Natural killer cell (primary cell): ENCODE measurements at regions not wholly inside any gene's neighbourhood (a gene's known extent, or its start where the extent isn't known, plus 50 kb on each side); places are given as distances from the start of the nearest gene placed in this dataset.
"Not testable (repeated sequence)": the region's sequence is repeated elsewhere in the genome, so short reads cannot be mapped to it uniquely, and the experiment has no call there.

Experiments
- ATAC-seq, 3 donors: fragments of 150-1000 bp in 2 of 3; fragments of 200-7000 bp in 1 of 3; cut with Tn5 transposase; 1 replicate in 1 of 3; 2 replicates in 2 of 3; pipeline ENCODE4 v1.10.0; 2021; ENCODE audit warnings: mild to moderate bottlenecking in 2 of 3, moderate library complexity in 2 of 3
- DNase-seq, 2 donors: peaks; one replicate each; pipeline versions ENCODE4 v3.0.0 to v3.0.0-alpha.2; 2013 to 2021; ENCODE audit warnings: mixed read lengths in 1 of 2
- H3K27ac ChIP-seq: one replicate; pipeline ENCODE4 v1.5.1; 2013; ENCODE audit warnings: mild to moderate bottlenecking, low read length
- H3K27me3 ChIP-seq: one replicate; pipeline ENCODE4 v1.6.1; 2013; ENCODE audit warnings: low read length; ENCODE audit not compliant: control insufficient read depth, insufficient read depth
- H3K36me3 ChIP-seq: one replicate; pipeline ENCODE4 v1.6.1; 2013; ENCODE audit warnings: low read length; ENCODE audit not compliant: control insufficient read depth, insufficient read depth
- H3K4me1 ChIP-seq: one replicate; pipeline ENCODE4 v1.6.1; 2013; ENCODE audit warnings: low read length; ENCODE audit not compliant: control insufficient read depth, insufficient read depth
- H3K4me3 ChIP-seq: one replicate; pipeline ENCODE4 v1.5.1; 2013; ENCODE audit warnings: low read length
- H3K9me3 ChIP-seq: one replicate; pipeline ENCODE4 v1.6.1; 2013; ENCODE audit warnings: low read length; ENCODE audit not compliant: control insufficient read depth, insufficient read depth
- H3K27ac Mint-ChIP-seq, 2 donors: one replicate each; pipeline ENCODE4 v1.8.0; 2022; ENCODE audit warnings: mild to moderate bottlenecking in 2 of 2, mixed read lengths in 2 of 2, moderate library complexity in 1 of 2
- H3K27me3 Mint-ChIP-seq, 2 donors: one replicate each; pipeline ENCODE4 v1.8.0; 2022; ENCODE audit warnings: low read depth in 2 of 2, mixed read lengths in 2 of 2
- H3K36me3 Mint-ChIP-seq: one replicate; pipeline ENCODE4 v1.8.0; 2022; ENCODE audit warnings: mixed read lengths
- H3K4me1 Mint-ChIP-seq, 2 donors: one replicate each; pipeline ENCODE4 v1.8.0; 2022; ENCODE audit warnings: mixed read lengths in 2 of 2
- H3K4me3 Mint-ChIP-seq: one replicate; pipeline ENCODE4 v1.8.0; 2022; ENCODE audit warnings: mild to moderate bottlenecking, moderate library complexity, mixed read lengths
- H3K9me3 Mint-ChIP-seq, 2 donors: one replicate each; pipeline ENCODE4 v1.8.0; 2022; ENCODE audit warnings: mixed read lengths in 2 of 2
- WGBS: methylation state at CpG from one replicate; pipeline ENCODE4 v1.1.7; 2013; ENCODE audit warnings: missing lambda C conversion rate; ENCODE audit not compliant: insufficient coverage; 5-methylcytosine and 5-hydroxymethylcytosine counted together
- intact Hi-C: fragments of 100-400 bp; cut with micrococcal nuclease; formaldehyde crosslinking; loops from one replicate; pipeline ENCODE4 v1.14.2; 2022
- TF ChIP-seq, protein P1 (sequence below): fragments of 200-600 bp; IDR thresholded peaks from one replicate; pipeline ENCODE4 v1.8.0; 2022; ENCODE audit warnings: antibody characterized with exemption

DNA sequence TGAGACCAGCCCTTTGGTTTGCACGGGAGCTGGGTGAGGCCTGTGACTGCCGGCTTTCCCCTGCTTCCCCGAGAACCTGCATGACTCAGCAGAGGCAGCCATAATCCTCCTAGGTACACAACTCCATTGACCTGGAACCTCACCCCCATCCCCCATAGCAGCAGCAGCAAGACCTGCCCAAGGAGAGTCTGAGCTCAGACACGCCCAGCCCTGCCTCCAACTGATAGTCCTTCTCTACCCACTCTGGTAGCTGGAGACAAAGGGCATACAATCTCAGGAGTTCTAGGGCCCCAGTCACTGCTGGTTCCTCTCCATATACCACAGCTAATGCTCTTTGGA, 141.0 kb upstream of the ARHGEF26 start:
- H3K4me3 ChIP-seq, result no peak overlapping the region
- no peaks in the 10 kb centered on the region for H3K27me3 ChIP-seq
- no peaks in the 10 kb centered on the region for H3K9me3 ChIP-seq
- TF ChIP-seq, protein P1, sequence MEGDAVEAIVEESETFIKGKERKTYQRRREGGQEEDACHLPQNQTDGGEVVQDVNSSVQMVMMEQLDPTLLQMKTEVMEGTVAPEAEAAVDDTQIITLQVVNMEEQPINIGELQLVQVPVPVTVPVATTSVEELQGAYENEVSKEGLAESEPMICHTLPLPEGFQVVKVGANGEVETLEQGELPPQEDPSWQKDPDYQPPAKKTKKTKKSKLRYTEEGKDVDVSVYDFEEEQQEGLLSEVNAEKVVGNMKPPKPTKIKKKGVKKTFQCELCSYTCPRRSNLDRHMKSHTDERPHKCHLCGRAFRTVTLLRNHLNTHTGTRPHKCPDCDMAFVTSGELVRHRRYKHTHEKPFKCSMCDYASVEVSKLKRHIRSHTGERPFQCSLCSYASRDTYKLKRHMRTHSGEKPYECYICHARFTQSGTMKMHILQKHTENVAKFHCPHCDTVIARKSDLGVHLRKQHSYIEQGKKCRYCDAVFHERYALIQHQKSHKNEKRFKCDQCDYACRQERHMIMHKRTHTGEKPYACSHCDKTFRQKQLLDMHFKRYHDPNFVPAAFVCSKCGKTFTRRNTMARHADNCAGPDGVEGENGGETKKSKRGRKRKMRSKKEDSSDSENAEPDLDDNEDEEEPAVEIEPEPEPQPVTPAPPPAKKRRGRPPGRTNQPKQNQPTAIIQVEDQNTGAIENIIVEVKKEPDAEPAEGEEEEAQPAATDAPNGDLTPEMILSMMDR, result no peak
- no peak overlapping the region for H3K27ac ChIP-seq
- DNase-seq, result no peak
- WGBS, result 88% methylated on average over 4 of the region's 4 CpGs
- intact Hi-C loops, result no loop called here
- Mint-ChIP-seq H3K4me3 (no peak overlapping the region), H3K4me1 (no peaks in the 10 kb centered on the region), H3K27ac (no peak overlapping the region), H3K36me3 (no peaks in the 10 kb centered on the region), H3K9me3 (peaks cover 0 to 2% of the 10 kb centered on the region in 2 donors), H3K27me3 (peaks cover 0 to 3% of the 10 kb centered on the region in 2 donors)
- H3K4me1 ChIP-seq, result no peaks in the 10 kb centered on the region
- no peak for ATAC-seq
- H3K36me3 ChIP-seq, result no peaks in the 10 kb centered on the region

DNA sequence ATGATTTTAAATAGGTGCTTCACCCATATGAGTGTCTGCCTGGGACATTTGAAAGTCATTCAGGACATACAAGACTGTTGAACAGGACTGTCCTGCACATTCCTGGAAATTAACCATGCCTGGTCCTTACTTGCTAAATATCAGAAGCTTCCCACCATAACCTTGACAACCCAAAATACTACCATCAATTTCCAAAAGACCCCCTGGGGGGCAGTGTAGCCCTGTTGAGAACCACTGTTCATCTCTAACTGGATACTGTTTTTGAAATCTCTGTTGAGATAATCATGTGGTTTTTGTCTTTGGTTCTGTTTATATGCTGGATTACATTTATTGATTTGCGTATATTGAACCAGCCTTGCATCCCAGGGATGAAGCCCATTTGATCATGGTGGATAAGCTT, 123.8 kb upstream of the ARHGEF26 start:
- DNase-seq, H3K36me3 ChIP-seq, H3K4me1 Mint-ChIP-seq, H3K27ac ChIP-seq, H3K9me3 Mint-ChIP-seq, H3K36me3 Mint-ChIP-seq, intact Hi-C loops, H3K27me3 ChIP-seq, H3K27ac Mint-ChIP-seq, H3K27me3 Mint-ChIP-seq, H3K4me3 ChIP-seq, H3K4me3 Mint-ChIP-seq, ATAC-seq, H3K9me3 ChIP-seq, H3K4me1 ChIP-seq: not testable (repeated sequence)
- WGBS, result no CpG with 5 or more reads among the region's 1 CpG

DNA sequence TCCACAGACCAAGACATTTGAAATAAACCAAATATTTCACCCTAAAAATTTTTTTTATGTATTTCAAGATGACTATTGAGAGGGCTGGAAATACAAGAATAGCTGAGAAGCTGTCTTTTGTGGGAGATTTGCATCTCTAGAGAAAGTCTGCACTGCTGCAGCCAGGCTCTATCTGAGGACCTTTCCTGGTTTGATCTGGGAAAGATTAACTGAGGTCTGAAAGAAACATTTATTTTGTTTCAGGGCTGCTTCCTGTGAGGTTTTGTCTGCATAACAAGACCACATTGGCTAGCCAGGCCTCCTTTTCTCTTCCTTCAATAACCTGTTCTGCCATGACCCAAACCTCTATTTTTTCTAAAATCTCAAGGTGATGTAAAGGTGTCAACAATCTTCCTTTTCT, 117.5 kb upstream of the ARHGEF26 start:
- DNase-seq (no peak), ATAC-seq (no peak)
- H3K4me1 ChIP-seq, result no peaks in the 10 kb centered on the region
- no peaks in the 10 kb centered on the region for H3K9me3 ChIP-seq
- no peak overlapping the region for H3K4me3 ChIP-seq
- no peak overlapping the region for H3K27ac ChIP-seq
- TF ChIP-seq, protein P1, result no peak
- no peaks in the 10 kb centered on the region for H3K36me3 ChIP-seq
- Mint-ChIP-seq H3K27ac (no peak overlapping the region), H3K9me3 (no peaks in the 10 kb centered on the region), H3K4me3 (no peak overlapping the region), H3K36me3 (no peaks in the 10 kb centered on the region), H3K4me1 (no peaks in the 10 kb centered on the region), H3K27me3 (peaks cover 0 to 2% of the 10 kb centered on the region in 2 donors)
- no peaks in the 10 kb centered on the region for H3K27me3 ChIP-seq
- intact Hi-C loops, result no loop called here

DNA sequence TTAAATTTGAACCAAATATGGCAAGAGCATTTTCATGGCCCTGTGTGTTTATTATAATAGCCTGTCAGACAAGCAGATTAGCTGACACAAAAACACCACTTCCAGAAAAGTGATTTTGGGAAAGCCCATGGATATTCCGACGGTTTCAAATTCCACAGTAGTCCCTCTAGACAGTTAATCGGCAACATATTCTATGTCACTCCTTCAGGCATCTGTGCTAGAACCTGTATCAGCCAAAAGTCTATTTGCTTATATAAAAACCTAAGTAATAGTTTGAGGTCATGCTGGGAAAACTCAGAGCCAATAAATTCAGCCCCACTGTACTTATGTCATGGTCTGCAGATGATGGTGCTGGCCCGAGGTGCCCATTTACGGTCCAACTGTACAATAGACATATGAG, 110.2 kb upstream of the ARHGEF26 start:
- no peak for DNase-seq

More for the DNA sequence above, 110.2 kb upstream of the ARHGEF26 start:
- Histone ChIP-seq H3K27me3 (no peaks in the 10 kb centered on the region), H3K4me3 (no peak overlapping the region), H3K36me3 (no peaks in the 10 kb centered on the region), H3K27ac (no peak overlapping the region), H3K4me1 (no peaks in the 10 kb centered on the region), H3K9me3 (no peaks in the 10 kb centered on the region)
- no peaks in the 10 kb centered on the region for H3K9me3 Mint-ChIP-seq
- WGBS, result 93% methylated on average over 4 of the region's 5 CpGs
- no peaks in the 10 kb centered on the region for H3K4me1 Mint-ChIP-seq
- intact Hi-C loops, result no loop called here
- TF ChIP-seq, protein P1, result no peak
- H3K4me3 Mint-ChIP-seq, result no peak overlapping the region
- peaks cover 0 to 2% of the 10 kb centered on the region in 2 donors for H3K27me3 Mint-ChIP-seq
- ATAC-seq, result no peak
- no peak overlapping the region for H3K27ac Mint-ChIP-seq
- H3K36me3 Mint-ChIP-seq, result no peaks in the 10 kb centered on the region
